PC-3 (cell line): ENCODE measurements at regions not wholly inside any gene's neighbourhood (a gene's known extent, or its start where the extent isn't known, plus 50 kb on each side); places are given as distances from the start of the nearest gene placed in this dataset.

Experiments used
- EZH2 ChIP-seq: fragments of 300-600 bp; sonication (generic); IDR thresholded peaks from one replicate; pipeline ENCODE4 v1.6.1; 2017; ENCODE audit warnings: antibody characterized with exemption, mild to moderate bottlenecking, low read length; ENCODE audit not compliant: unreplicated experiment
- EZH2phosphoT487 ChIP-seq: fragments of 300-600 bp; sonication (generic); IDR thresholded peaks from 2 replicates; pipeline ENCODE4 v1.6.1; 2018; ENCODE audit warnings: mild to moderate bottlenecking, antibody characterized with exemption, low read length, borderline replicate concordance
- TF ChIP-seq, protein P1 (sequence below): fragments of 300-600 bp; sonication (generic); conservative IDR thresholded peaks from 2 replicates; pipeline ENCODE4 v1.5.1; 2017; ENCODE audit warnings: antibody characterized with exemption, low read depth, mild to moderate bottlenecking, low read length

DNA sequence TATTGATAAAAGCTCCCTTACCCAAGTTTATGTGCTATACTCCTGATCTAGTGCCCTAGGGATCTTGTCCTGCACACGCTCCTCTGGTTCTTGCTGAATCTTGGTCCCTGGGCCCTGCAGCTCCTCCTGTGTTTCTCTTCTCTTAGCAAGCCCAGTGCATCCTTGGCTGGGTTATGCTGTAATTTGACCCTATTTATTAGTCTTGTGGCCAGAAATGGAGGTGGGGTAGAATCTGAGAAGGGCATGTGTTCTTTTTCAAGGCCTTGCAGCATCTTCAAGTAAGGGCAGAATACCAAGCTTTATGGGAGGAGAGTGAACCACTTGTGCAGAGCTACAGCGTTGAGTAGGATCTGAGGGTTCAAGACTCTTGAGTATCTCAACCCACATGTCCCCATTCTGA, 366.8 kb downstream of the FAM170A start:
- TF ChIP-seq, protein P1, sequence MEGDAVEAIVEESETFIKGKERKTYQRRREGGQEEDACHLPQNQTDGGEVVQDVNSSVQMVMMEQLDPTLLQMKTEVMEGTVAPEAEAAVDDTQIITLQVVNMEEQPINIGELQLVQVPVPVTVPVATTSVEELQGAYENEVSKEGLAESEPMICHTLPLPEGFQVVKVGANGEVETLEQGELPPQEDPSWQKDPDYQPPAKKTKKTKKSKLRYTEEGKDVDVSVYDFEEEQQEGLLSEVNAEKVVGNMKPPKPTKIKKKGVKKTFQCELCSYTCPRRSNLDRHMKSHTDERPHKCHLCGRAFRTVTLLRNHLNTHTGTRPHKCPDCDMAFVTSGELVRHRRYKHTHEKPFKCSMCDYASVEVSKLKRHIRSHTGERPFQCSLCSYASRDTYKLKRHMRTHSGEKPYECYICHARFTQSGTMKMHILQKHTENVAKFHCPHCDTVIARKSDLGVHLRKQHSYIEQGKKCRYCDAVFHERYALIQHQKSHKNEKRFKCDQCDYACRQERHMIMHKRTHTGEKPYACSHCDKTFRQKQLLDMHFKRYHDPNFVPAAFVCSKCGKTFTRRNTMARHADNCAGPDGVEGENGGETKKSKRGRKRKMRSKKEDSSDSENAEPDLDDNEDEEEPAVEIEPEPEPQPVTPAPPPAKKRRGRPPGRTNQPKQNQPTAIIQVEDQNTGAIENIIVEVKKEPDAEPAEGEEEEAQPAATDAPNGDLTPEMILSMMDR: no peak
- TF ChIP-seq EZH2 (no peak), EZH2phosphoT487 (no peak)
